HG03159 (cell line): ENCODE measurements at regions not wholly inside any gene's neighbourhood (a gene's known extent, or its start where the extent isn't known, plus 50 kb on each side); places are given as distances from the start of the nearest gene placed in this dataset.
"Not testable (repeated sequence)": the region's sequence is repeated elsewhere in the genome, so short reads cannot be mapped to it uniquely, and the experiment has no call there.

Source experiments
- ATAC-seq: cut with Tn5 transposase; IDR thresholded peaks from one replicate; pipeline ENCODE4 v1.9.1; 2021; ENCODE audit warnings: mild to moderate bottlenecking, moderate library complexity; ENCODE audit not compliant: unreplicated experiment

DNA sequence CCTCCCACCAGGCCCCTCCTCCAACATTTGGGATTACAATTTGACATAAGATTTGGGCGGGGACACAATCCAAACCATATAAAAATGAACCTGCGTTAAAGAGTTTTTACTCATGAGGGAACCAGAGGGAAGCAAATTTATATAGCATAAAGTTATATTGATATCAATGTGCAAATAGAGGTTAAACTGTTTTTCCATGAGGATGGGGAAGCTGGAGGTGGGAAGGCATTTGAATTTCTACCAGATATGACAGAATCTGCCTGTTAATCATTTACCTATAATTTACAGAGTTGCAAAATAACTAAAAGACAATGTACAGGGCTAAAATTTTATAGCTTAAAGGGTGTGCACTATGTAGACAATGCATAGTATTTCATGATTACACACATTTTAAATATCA, 322.0 kb upstream of the FKBP1C start:
- ATAC-seq: no peak

- no peak for ATAC-seq
Measured at GRCh38 chr6:62891065-62891647, 320.1 kb upstream of the FKBP1C start.

DNA sequence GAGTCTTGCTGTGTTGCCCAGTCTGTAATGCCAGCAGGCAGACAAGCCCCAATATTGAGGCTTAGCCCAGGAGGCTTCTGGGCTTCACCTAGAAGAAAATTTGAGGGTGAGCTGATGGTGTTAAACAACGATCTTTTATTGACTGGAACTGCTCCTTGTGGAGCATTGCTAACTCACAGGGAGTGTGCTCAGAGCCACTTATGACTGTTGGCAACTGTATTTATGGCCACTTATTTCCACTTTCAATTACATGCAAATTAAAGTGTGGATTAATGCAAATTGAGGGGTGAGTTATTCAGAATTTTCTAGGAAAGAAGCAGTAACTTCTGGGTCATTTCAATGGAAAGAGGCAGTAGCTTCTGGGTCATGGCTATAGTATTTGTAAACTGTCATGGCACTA, 317.2 kb upstream of the FKBP1C start:
- no peak for ATAC-seq

DNA sequence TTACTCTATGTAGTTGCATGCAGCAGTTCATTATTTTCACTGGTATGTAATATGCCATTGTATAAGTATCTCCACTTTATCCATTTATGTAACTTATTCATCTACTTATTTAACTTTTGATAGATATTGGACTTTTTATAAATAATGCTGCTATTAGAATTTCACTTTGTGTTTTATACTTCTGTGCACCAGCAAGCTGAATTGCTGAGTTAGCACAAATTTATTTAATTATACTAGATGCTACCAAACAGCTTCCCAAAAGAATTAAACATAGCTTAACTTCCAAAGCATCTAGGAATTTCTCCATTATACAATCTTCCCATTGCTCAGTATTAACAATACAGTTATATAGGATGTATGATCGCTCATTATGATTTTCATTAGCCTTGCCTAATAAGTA, 308.0 kb upstream of the FKBP1C start:
- ATAC-seq: no peak

DNA sequence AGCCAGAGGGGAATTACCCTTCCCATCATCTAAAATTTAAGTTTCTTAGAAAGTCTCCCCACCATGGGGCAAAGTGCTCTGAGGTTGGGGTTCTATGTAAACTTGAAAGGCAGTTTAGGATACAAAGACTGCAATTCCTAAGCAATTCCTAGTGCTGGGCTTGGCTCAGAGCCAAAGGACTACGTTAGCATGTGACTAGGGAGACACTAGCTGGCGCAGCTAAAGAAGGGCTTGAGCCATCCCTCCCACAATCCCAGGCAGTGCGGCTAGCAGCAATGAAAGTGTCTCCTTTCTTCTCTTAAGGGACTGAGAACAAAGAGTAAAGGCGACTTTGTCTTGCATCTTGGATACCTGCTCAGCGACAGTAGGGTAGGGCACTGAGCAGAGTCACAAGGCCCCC, 306.6 kb upstream of the FKBP1C start:
- ATAC-seq: no peak

- no peak for ATAC-seq
Measured at GRCh38 chr6:62914530-62914929, 296.7 kb upstream of the FKBP1C start.

GRCh38 chr6:62923728-62924127, 287.5 kb upstream of the FKBP1C start:
- no peak for ATAC-seq

- ATAC-seq: no peak
Measured at GRCh38 chr6:62940848-62941247, 270.4 kb upstream of the FKBP1C start.

DNA sequence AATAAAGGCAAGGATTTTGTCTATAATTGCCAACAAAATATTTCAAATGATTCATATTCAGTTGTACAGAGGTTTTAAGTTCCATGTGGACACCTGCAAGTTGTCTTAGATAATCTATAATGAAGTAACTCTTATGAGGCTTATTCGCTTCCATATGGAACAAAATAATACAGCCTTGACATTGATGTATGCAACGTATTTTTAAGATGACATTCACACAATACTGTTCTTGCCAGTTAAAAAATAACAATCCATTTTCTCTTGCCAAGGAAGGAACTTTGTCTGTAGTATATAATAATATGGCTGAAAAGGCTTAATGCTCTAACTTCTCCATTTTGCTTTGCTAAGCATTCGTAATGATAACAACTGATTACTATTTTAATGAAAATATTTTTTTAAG, 269.3 kb upstream of the FKBP1C start:
- ATAC-seq: no peak

DNA sequence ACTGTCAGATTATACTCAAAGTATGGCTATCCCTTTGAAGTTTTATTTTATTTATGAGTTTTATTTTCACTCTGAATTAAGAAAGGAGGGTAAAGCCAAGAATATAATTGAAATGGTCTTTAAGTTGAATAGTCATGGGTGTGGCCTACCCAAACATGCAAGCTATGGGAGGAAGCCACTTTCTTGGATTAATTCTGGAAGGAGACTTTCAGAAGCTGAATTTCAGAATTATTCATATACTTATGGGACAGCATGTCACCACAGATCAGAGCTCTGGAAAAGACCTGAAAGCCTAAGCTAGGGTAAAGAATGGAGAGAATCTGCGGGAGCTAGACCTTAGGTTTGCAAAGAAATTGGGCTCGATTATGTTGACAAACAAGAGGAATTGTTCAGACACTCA, 242.4 kb upstream of the FKBP1C start:
- no peak for ATAC-seq

DNA sequence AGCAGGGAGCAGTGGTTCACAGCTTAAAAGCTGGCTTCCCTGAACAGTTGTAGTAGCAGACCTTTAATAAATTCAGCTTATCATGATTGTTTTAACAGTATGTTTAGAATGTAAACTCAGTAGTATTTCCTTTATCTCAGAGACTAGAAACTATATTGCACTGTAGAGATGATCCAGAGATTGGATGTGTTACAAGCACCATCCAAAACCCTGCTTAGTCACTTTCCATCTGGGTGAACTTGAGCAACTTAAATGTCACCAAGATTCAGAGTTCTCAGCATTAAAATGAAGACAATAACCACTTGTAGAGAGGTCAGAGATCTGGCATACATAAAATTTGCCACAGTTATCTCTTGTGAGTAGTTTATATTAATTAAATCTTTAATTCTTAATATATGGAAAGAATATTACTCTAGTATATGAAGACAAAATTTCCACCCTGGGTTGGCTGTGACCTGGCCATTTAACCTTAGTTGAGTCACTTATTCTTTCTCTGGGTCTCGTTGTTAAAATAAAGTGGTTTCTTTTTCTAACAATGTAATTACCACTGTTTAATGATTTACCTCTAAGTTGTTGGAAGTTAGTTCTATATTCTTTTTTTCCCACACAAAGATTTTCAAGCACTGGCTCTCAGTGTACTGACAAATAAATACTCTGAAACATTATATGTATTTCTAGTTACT, 239.2 kb upstream of the FKBP1C start:
- peak; percentile 45 for ATAC-seq

DNA sequence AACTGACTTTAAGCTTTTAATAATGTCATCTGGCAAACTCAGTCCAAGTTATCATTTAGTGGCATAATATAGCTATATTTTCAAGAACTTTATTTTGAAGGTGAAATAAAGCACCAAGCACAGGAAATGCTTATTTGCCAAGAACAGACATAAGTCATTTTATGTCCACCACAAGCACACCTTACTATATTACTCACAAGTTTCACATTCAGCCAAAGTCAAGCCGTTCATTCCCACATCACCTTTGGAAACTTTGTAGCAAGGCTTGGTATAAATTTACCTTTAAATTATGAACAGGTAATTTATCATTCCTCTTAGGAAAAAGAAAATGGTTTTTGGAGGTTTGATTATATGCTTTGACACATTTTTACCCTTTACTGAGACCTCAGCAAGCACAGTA, 236.8 kb upstream of the FKBP1C start:
- ATAC-seq: peak; percentile 76

- ATAC-seq: no peak
Measured at GRCh38 chr6:62976566-62976965, 234.7 kb upstream of the FKBP1C start.

DNA sequence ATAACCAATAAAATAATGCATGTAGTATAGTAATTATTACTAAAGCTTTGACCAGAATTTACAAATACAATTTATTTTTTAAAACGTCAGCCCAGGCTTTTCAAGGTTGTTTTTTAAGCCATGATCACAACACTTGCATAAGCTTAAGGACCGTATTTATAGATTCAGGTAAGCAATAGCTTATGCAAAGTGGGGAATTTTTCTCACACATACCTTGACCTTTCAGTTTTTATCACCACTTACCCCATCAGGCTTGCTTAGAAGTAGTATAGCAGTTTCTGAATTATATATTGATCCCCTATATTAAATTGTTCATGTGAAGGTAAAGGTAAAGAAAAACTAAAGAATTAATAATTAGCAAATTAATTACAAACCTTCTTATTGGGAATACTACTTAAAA, 232.3 kb upstream of the FKBP1C start:
- ATAC-seq: no peak

DNA sequence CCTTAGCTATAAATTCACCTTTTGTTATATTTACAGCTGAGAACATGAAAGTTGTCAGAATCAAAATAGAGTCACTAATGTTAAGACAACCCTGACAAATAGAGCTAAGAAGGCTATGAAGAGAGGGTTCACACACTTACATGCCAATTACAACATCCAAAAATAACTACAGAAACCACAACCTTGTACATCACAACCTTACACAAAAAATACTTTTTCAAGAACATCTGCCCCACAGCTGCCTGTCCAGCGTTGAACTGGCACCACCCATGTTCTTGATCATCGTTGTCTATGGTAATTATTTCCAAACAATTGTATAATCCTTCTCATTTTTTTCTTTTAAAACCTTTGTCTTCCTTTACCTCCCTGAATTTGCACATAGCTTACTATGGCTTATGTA, 231.2 kb upstream of the FKBP1C start:
- no peak for ATAC-seq

DNA sequence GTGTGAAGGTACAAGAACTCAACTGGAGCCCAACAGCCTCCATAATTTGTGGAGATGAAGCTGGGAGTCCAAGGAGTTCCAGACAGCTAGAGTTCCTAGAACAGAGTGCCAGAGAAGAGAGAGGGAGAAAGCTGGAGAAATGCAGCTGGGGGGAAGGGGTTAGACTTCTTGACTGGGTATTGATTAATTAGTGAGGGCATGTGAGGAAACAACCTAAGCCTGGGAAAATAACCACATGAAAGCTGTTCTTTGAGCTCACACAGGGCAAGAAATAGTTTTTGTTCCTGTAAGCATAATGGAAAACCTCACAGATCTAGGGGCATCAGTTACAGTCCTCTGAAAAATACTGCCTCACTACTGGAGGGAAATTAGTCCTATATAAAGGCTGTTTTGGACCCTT, 230.5 kb upstream of the FKBP1C start:
- ATAC-seq: no peak

- no peak for ATAC-seq
Measured at GRCh38 chr6:62982951-62983350, 228.3 kb upstream of the FKBP1C start.

DNA sequence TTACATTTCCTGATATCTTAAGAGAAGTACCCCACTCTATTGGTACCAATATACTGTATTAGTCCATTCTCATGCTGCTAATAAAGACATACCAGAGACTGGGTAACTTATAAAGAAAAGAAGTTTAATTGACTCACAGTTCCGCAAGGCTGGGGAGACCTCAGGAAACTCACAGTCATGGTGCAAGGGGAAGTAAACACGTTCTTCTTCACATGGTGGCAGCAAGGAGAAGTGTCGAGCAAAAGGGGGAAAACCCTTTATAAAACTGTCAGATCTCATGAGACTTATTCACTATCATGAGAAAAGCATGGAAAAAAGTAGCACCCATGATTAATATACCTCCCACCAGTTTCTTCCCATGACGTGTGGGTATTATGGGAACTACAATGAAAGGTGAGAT, 219.6 kb upstream of the FKBP1C start:
- ATAC-seq: not testable (repeated sequence)

DNA sequence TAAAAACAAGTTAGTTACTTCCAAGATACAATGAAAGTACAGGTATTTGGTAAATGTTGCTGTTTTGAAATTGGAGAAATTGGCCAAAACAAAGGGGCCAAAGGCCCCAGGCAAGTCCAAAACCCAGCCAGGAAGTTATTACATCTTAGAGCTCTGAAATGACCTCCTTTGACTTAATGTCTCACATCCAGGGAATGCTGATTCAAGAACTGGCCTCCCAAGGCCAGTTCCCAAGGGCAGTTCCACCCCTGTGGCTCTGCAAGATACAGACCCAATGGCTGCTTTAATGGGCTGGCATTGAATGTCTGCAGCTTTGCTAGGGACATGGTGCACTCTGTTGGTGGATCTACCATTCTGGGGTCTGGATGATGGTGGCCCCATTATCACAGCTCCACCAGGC, 217.3 kb upstream of the FKBP1C start:
- ATAC-seq: no peak

GRCh38 chr6:62998022-62998421, 213.2 kb upstream of the FKBP1C start:
- no peak for ATAC-seq

DNA sequence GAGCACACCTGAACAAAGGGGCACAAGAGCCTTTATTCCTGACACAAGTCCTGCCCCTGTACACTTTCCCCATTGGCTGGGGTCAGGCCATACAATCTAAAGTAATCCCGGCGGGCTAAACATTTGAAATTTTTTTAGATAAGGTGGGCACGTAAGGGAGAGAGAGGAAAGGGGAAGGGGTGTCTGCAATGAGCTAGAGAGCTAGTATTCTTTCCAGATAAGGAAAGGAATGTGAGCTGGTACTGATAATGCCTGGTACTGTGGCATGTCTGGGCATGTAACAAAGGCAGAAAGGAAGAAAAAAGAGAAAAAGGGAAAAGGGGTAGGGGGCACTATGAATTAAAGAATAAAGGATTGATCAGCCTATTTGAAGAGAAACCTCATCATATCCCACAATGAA, 212.0 kb upstream of the FKBP1C start:
- not testable (repeated sequence) for ATAC-seq

- no peak for ATAC-seq
Measured at GRCh38 chr6:62999796-63000195, 211.5 kb upstream of the FKBP1C start.

DNA sequence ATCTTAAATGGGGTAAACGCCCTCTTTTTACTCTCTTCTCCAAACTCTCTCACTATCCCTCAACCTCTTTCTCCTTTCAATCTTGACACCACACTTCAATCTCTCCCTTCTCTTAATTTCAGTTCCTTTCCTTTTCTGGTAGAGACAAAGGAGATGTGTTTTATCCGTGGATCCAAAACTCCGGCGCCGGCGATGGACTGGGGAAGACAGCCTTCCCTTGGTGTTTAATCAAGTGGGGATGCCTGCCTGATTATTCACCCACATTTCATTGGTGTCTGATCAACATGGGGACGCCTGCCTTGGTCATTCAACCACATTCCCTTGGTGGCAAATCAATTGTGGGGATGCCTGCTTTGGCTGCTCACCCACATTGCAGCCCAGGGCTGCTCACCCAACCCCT, 205.3 kb upstream of the FKBP1C start:
- not testable (repeated sequence) for ATAC-seq
